PC-9 (cell line): ENCODE measurements at regions not wholly inside any gene's neighbourhood (a gene's known extent, or its start where the extent isn't known, plus 50 kb on each side); places are given as distances from the start of the nearest gene placed in this dataset.

Experiments
- BruUV-seq: library from RNA; stranded (reverse); fragments of 400-500 nt; replicated peaks from 2 replicates; lab custom pipeline; 2021; lab: Mats Ljungman, UMichigan
- CTCF ChIA-PET: fragments of 300-600 bp; sonication (Branson Sonifier 250); formaldehyde crosslinking; loops from one replicate; lab custom pipeline; 2022; ENCODE audit warnings: antibody characterized with exemption; lab: Charles Lee
- POLR2A ChIA-PET: fragments of 300-600 bp; sonication (Branson Sonifier 250); formaldehyde crosslinking; loops from one replicate; lab custom pipeline; 2022; ENCODE audit warnings: antibody characterized with exemption; ENCODE audit not compliant: unreplicated experiment; lab: Charles Lee
- DNase-seq, 2 experiments: peaks; one replicate each; pipeline versions ENCODE4 v3.0.0 to v3.0.0-alpha.2; 2015 to 2022; ENCODE audit warnings: mixed read lengths in 1 of 2
- H2AFZ ChIP-seq: fragments of 200-600 bp; sonication (generic); 2 replicates; pipeline ENCODE4 v1.8.1; 2017; ENCODE audit warnings: antibody characterized with exemption
- H3F3A ChIP-seq: fragments of 200-600 bp; sonication (generic); 2 replicates; pipeline ENCODE4 v1.8.1; 2017; ENCODE audit warnings: antibody characterized with exemption, mild to moderate bottlenecking, low read depth; ENCODE audit not compliant: insufficient read depth
- H3K27ac ChIP-seq: fragments of 200-600 bp; sonication (generic); 2 replicates; pipeline ENCODE4 v1.6.1; 2016; ENCODE audit warnings: mixed run types
- H3K27me3 ChIP-seq: fragments of 200-600 bp; sonication (generic); 2 replicates; pipeline ENCODE4 v1.6.1; 2016; ENCODE audit warnings: low read depth, mixed run types; ENCODE audit not compliant: insufficient read depth
- H3K36me3 ChIP-seq: fragments of 200-600 bp; sonication (generic); 2 replicates; pipeline ENCODE4 v1.6.1; 2016; ENCODE audit warnings: low read depth, mixed run types
- H3K4me1 ChIP-seq: fragments of 200-600 bp; sonication (generic); replicated peaks from 2 replicates; pipeline ENCODE4 v1.6.1; 2016; ENCODE audit warnings: mixed run types; ENCODE audit not compliant: insufficient read depth
- H3K4me2 ChIP-seq: fragments of 200-600 bp; sonication (generic); 2 replicates; pipeline ENCODE4 v1.6.1; 2017; ENCODE audit warnings: mixed run types
- H3K4me3 ChIP-seq: fragments of 200-600 bp; sonication (generic); 2 replicates; pipeline ENCODE4 v1.6.1; 2016; ENCODE audit warnings: mixed run types
- H3K79me2 ChIP-seq: fragments of 200-600 bp; sonication (generic); 2 replicates; pipeline ENCODE4 v1.6.1; 2017; ENCODE audit warnings: low read depth, mixed run types
- H3K9me2 ChIP-seq: fragments of 200-600 bp; sonication (generic); 2 replicates; pipeline ENCODE4 v1.8.1; 2017; ENCODE audit warnings: mild to moderate bottlenecking; ENCODE audit not compliant: insufficient read depth
- H3K9me3 ChIP-seq: fragments of 200-600 bp; sonication (generic); 2 replicates; pipeline ENCODE4 v1.8.1; 2016; ENCODE audit warnings: low read depth; ENCODE audit not compliant: insufficient read depth
- H4K20me1 ChIP-seq: fragments of 200-600 bp; sonication (generic); 2 replicates; pipeline ENCODE4 v1.8.1; 2017; ENCODE audit not compliant: insufficient read depth
- EZH2 ChIP-seq: fragments of 200-600 bp; sonication (generic); IDR thresholded peaks from 2 replicates; pipeline ENCODE4 v1.8.0; 2017; ENCODE audit warnings: antibody characterized with exemption, low read depth
- intact Hi-C: fragments of 100-400 bp; cut with micrococcal nuclease; formaldehyde crosslinking; loops from one replicate; pipeline ENCODE4 v1.10.0; 2022; ENCODE audit not compliant: unreplicated experiment
- TF ChIP-seq, protein P1 (sequence below): fragments of 200-600 bp; sonication (generic); conservative IDR thresholded peaks from 2 replicates; pipeline ENCODE4 v1.6.1; 2017; ENCODE audit warnings: mixed run types, antibody characterized with exemption, mild to moderate bottlenecking, moderate library complexity

DNA sequence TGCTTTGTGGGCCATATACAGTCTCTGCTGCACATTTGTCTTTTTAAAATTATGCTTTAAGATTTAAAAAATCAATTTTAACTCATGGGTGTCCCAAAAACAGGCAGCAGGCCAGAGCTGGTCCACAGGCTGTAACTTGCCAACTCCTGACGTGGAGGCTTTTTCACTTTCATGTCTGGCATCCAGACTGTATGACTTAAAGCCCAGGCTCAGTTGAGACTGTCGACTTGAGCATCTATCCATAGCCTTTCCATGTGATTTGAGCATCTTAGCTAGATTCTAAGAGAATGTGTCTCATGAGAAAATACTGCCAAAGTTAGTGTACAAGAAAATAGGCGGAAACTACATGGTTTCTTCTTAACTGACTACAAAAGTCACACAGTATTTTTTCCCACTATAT lies 559.0 kb upstream of the TUSC1 start:
- Histone ChIP-seq H2AFZ (no peak overlapping the region), H3K4me2 (no peak overlapping the region), H3K27ac (no peak overlapping the region), H3K4me1 (no peaks in the 10 kb centered on the region), H3K9me3 (no peaks in the 10 kb centered on the region), H3K9me2 (no peaks in the 10 kb centered on the region), H3K79me2 (no peaks in the 10 kb centered on the region), H3K27me3 (no peaks in the 10 kb centered on the region), H3K4me3 (no peak overlapping the region), H3K36me3 (no peaks in the 10 kb centered on the region), H3F3A (no peaks in the 10 kb centered on the region), H4K20me1 (no peaks in the 10 kb centered on the region)
- intact Hi-C loops = no loop called here
- no peak for DNase-seq
- ChIA-PET CTCF (no interaction called here), POLR2A (no interaction called here)
- no TSS peak for BruUV-seq
- TF ChIP-seq, protein P1, sequence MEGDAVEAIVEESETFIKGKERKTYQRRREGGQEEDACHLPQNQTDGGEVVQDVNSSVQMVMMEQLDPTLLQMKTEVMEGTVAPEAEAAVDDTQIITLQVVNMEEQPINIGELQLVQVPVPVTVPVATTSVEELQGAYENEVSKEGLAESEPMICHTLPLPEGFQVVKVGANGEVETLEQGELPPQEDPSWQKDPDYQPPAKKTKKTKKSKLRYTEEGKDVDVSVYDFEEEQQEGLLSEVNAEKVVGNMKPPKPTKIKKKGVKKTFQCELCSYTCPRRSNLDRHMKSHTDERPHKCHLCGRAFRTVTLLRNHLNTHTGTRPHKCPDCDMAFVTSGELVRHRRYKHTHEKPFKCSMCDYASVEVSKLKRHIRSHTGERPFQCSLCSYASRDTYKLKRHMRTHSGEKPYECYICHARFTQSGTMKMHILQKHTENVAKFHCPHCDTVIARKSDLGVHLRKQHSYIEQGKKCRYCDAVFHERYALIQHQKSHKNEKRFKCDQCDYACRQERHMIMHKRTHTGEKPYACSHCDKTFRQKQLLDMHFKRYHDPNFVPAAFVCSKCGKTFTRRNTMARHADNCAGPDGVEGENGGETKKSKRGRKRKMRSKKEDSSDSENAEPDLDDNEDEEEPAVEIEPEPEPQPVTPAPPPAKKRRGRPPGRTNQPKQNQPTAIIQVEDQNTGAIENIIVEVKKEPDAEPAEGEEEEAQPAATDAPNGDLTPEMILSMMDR = no peak
- TF ChIP-seq EZH2 = no peak

DNA sequence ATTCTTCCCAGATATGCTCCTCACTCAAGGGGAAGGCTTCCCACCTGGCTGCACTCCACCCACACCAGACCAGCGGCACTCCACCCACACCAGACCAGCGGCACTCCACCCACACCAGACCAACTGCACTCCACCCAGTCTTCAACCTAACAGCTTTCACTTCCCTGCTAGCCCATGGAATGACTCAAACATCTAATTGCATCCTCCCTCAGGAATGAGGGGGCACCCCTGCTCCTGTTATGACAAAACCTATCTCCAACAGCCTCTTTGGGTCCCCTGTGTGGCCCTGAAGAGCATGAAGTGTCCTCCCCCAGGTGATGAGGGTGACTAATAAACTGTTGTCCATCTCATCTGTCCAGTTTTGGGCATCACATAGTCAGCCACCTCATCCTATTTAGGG lies 556.6 kb upstream of the TUSC1 start:
- no peak for DNase-seq

DNA sequence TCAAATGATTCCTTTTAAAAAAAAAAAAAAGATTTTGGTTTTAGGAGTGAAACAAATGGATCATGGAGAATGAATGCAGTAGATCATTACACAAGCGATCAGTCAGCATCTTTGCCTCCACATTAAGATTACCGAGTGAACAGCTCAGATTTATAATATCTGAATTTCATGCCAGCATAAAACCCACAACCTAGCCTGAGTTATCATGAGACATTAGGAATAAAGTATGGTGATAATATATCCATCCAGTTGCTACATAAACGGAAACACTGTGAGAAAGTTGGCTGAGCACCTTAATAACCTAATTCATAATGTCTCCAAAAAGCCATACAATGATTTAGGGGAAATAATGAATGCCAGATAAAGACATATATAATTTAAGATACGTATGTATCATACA lies 553.1 kb upstream of the TUSC1 start:
- CTCF ChIA-PET = no interaction called here
- POLR2A ChIA-PET = no interaction called here
- H3K27ac ChIP-seq = no peak overlapping the region
- TF ChIP-seq, protein P1 = no peak
- TF ChIP-seq EZH2 = no peak
- H3K36me3 ChIP-seq = no peaks in the 10 kb centered on the region
- no peaks in the 10 kb centered on the region for H4K20me1 ChIP-seq
- intact Hi-C loops = no loop called here
- BruUV-seq = no TSS peak
- H3K4me2 ChIP-seq = no peak overlapping the region
- no peaks in the 10 kb centered on the region for H3K79me2 ChIP-seq
- H3F3A ChIP-seq = no peaks in the 10 kb centered on the region
- H3K27me3 ChIP-seq = no peaks in the 10 kb centered on the region
- H3K4me1 ChIP-seq = no peaks in the 10 kb centered on the region
- no peak overlapping the region for H2AFZ ChIP-seq
- H3K4me3 ChIP-seq = no peak overlapping the region
- H3K9me2 ChIP-seq = no peaks in the 10 kb centered on the region
- H3K9me3 ChIP-seq = no peaks in the 10 kb centered on the region
- DNase-seq = no peak

More for the DNA sequence above, 556.6 kb upstream of the TUSC1 start:
- Histone ChIP-seq H3K4me1 (no peaks in the 10 kb centered on the region), H2AFZ (no peak overlapping the region), H4K20me1 (no peaks in the 10 kb centered on the region), H3K36me3 (no peaks in the 10 kb centered on the region), H3K79me2 (no peaks in the 10 kb centered on the region), H3K27ac (no peak overlapping the region), H3K9me2 (no peaks in the 10 kb centered on the region), H3K27me3 (no peaks in the 10 kb centered on the region), H3F3A (no peaks in the 10 kb centered on the region), H3K4me3 (no peak overlapping the region), H3K4me2 (no peak overlapping the region), H3K9me3 (no peaks in the 10 kb centered on the region)
- ChIA-PET POLR2A (no interaction called here), CTCF (no interaction called here)
- intact Hi-C loops = no loop called here
- BruUV-seq = no TSS peak
- TF ChIP-seq, protein P1 = no peak
- TF ChIP-seq EZH2 = no peak
